Trophoblast cell (in vitro differentiated cells and primary cell): ENCODE measurements at regions not wholly inside any gene's neighbourhood (a gene's known extent, or its start where the extent isn't known, plus 50 kb on each side); places are given as distances from the start of the nearest gene placed in this dataset.

Experiments
- DNase-seq, 2 donors: peaks; one replicate each; pipeline ENCODE4 v3.0.0-alpha.2; 2016
- H2AFZ ChIP-seq: 2 replicates; pipeline ENCODE4 v1.6.1; 2013; ENCODE audit warnings: low read length, moderate library complexity, mild to moderate bottlenecking; ENCODE audit not compliant: insufficient read depth, poor library complexity
- H2AK5ac ChIP-seq: 2 replicates; pipeline ENCODE4 v1.6.1; 2013; ENCODE audit warnings: mild to moderate bottlenecking, low read length
- H2BK120ac ChIP-seq: 2 replicates; pipeline ENCODE4 v1.6.1; 2013; ENCODE audit warnings: low read length, mild to moderate bottlenecking, moderate library complexity; ENCODE audit not compliant: insufficient read depth, poor library complexity
- H2BK12ac ChIP-seq: 2 replicates; pipeline ENCODE4 v1.6.1; 2013; ENCODE audit warnings: mild to moderate bottlenecking, low read length, moderate library complexity
- H2BK5ac ChIP-seq: 2 replicates; pipeline ENCODE4 v1.6.1; 2013; ENCODE audit warnings: low read length, low read depth, moderate library complexity, mild to moderate bottlenecking; ENCODE audit not compliant: poor library complexity
- H3K14ac ChIP-seq: 2 replicates; pipeline ENCODE4 v1.6.1; 2013; ENCODE audit warnings: mild to moderate bottlenecking, low read length
- H3K18ac ChIP-seq: 2 replicates; pipeline ENCODE4 v1.6.1; 2013; ENCODE audit warnings: mild to moderate bottlenecking, low read length
- H3K23ac ChIP-seq: 2 replicates; pipeline ENCODE4 v1.6.1; 2013; ENCODE audit warnings: low read length
- H3K27ac ChIP-seq: 2 replicates; pipeline ENCODE4 v1.5.1; 2013; ENCODE audit warnings: low read depth, mild to moderate bottlenecking, inconsistent platforms, low read length, moderate library complexity
- H3K27me3 ChIP-seq: 2 replicates; pipeline ENCODE4 v1.6.1; 2013; ENCODE audit warnings: inconsistent platforms, mild to moderate bottlenecking, low read length, moderate library complexity; ENCODE audit not compliant: insufficient read depth
- H3K36me3 ChIP-seq, 2 experiments: 1 replicate in 1 of 2; 2 replicates in 1 of 2; pipeline ENCODE4 v1.6.1; 2013; ENCODE audit warnings: low read length in 2 of 2, mild to moderate bottlenecking in 2 of 2, moderate library complexity in 1 of 2; ENCODE audit not compliant: insufficient read depth in 2 of 2, control insufficient read depth in 1 of 2
- H3K4ac ChIP-seq: 2 replicates; pipeline ENCODE4 v1.6.1; 2013; ENCODE audit warnings: low read depth, mild to moderate bottlenecking, low read length, moderate library complexity
- H3K4me1 ChIP-seq, 2 experiments: 1 replicate in 1 of 2; 2 replicates in 1 of 2; pipeline ENCODE4 v1.6.1; 2013; ENCODE audit warnings: low read length in 2 of 2, mild to moderate bottlenecking in 2 of 2, moderate library complexity in 1 of 2; ENCODE audit not compliant: insufficient read depth in 2 of 2, control insufficient read depth in 1 of 2
- H3K4me2 ChIP-seq: 2 replicates; pipeline ENCODE4 v1.6.1; 2013; ENCODE audit warnings: inconsistent platforms, mild to moderate bottlenecking, low read length, moderate library complexity
- H3K4me3 ChIP-seq: 2 replicates; pipeline ENCODE4 v1.5.1; 2013; ENCODE audit warnings: mild to moderate bottlenecking, low read depth, low read length, inconsistent platforms
- H3K79me1 ChIP-seq: one replicate; pipeline ENCODE4 v1.6.1; 2013; ENCODE audit warnings: low read length
- H3K79me2 ChIP-seq: 2 replicates; pipeline ENCODE4 v1.6.1; 2013; ENCODE audit warnings: low read length, mild to moderate bottlenecking; ENCODE audit not compliant: control insufficient read depth, insufficient read depth, poor library complexity
- H3K9ac ChIP-seq: 2 replicates; pipeline ENCODE4 v1.6.1; 2013; ENCODE audit warnings: mild to moderate bottlenecking, low read length
- H3K9me3 ChIP-seq: 2 replicates; pipeline ENCODE4 v1.6.1; 2013; ENCODE audit warnings: low read depth, mild to moderate bottlenecking, control low read depth, inconsistent platforms, low read length; ENCODE audit not compliant: insufficient read depth
- H4K12ac ChIP-seq: 2 replicates; pipeline ENCODE4 v1.6.1; 2013; ENCODE audit warnings: low read depth, mild to moderate bottlenecking, low read length, moderate library complexity
- H4K8ac ChIP-seq: 2 replicates; pipeline ENCODE4 v1.6.1; 2013; ENCODE audit warnings: low read depth, mild to moderate bottlenecking, low read length, moderate library complexity
- H4K91ac ChIP-seq: one replicate; pipeline ENCODE4 v1.6.1; 2013; ENCODE audit warnings: low read depth, mild to moderate bottlenecking, low read length, moderate library complexity
- WGBS: extraction: QIAGEN DNeasy Blood & Tissue Kit; methylation state at CpG from one replicate; pipeline ENCODE4 v1.1.7; 2013; ENCODE audit warnings: missing lambda C conversion rate; ENCODE audit not compliant: insufficient read length, insufficient coverage; ENCODE audit errors: extremely low coverage; 5-methylcytosine and 5-hydroxymethylcytosine counted together

GRCh38 chr5:111016801-111017200, 54.7 kb upstream of the TSLP start:
- no peaks in the 10 kb centered on the region for H3K9me3 ChIP-seq
- H3K36me3 ChIP-seq: no peaks in the 10 kb centered on the region
- no peaks in the 10 kb centered on the region for H3K79me2 ChIP-seq
- no peak overlapping the region for H3K4ac ChIP-seq
- no peak overlapping the region for H2AK5ac ChIP-seq
- no peak overlapping the region for H3K23ac ChIP-seq
- no peak overlapping the region for H3K9ac ChIP-seq
- H3K4me1 ChIP-seq: no peaks in the 10 kb centered on the region
- no peak overlapping the region for H2BK12ac ChIP-seq
- H4K8ac ChIP-seq: no peak overlapping the region
- H2AFZ ChIP-seq: no peak overlapping the region
- H4K12ac ChIP-seq: no peak overlapping the region
- no peak for DNase-seq
- no peak overlapping the region for H2BK5ac ChIP-seq
- H3K27me3 ChIP-seq: no peaks in the 10 kb centered on the region
- H4K91ac ChIP-seq: no peak overlapping the region
- no peak overlapping the region for H3K4me3 ChIP-seq
- H3K18ac ChIP-seq: no peak overlapping the region
- no peak overlapping the region for H3K4me2 ChIP-seq
- no CpG with 5 or more reads among the region's 3 CpGs for WGBS
- H2BK120ac ChIP-seq: no peak overlapping the region
- no peak overlapping the region for H3K14ac ChIP-seq
- H3K27ac ChIP-seq: no peak overlapping the region
- no peaks in the 10 kb centered on the region for H3K79me1 ChIP-seq

- Histone ChIP-seq H4K12ac (no peak overlapping the region), H3K23ac (no peak overlapping the region), H3K36me3 (no peaks in the 10 kb centered on the region), H4K8ac (no peak overlapping the region), H3K27me3 (no peaks in the 10 kb centered on the region), H3K9me3 (no peaks in the 10 kb centered on the region), H3K18ac (no peak overlapping the region), H2BK120ac (no peak overlapping the region), H3K14ac (no peak overlapping the region), H3K9ac (no peak overlapping the region), H2BK12ac (no peak overlapping the region), H2AK5ac (no peak overlapping the region), H4K91ac (no peak overlapping the region), H3K27ac (no peak overlapping the region), H3K4ac (no peak overlapping the region), H3K79me2 (no peaks in the 10 kb centered on the region), H3K4me2 (no peak overlapping the region), H2BK5ac (no peak overlapping the region), H3K79me1 (no peaks in the 10 kb centered on the region), H3K4me3 (no peak overlapping the region), H3K4me1 (no peaks in the 10 kb centered on the region), H2AFZ (no peak overlapping the region)
- WGBS: no CpG with 5 or more reads among the region's 1 CpG
- DNase-seq: no peak
Measured at GRCh38 chr5:111017731-111018130, 53.8 kb upstream of the TSLP start.
